Ishikawa (cell line): ENCODE measurements at regions not wholly inside any gene's neighbourhood (a gene's known extent, or its start where the extent isn't known, plus 50 kb on each side); places are given as distances from the start of the nearest gene placed in this dataset.

Experiments
- CEBPB ChIP-seq: IDR thresholded peaks from 2 replicates; pipeline ENCODE4 v1.6.1; 2012
- CREB1 ChIP-seq: IDR thresholded peaks from 2 replicates; pipeline ENCODE4 v1.6.1; 2012; ENCODE audit warnings: low read depth
- EGR1 ChIP-seq: IDR thresholded peaks from 2 replicates; pipeline ENCODE4 v1.6.1; 2012
- EP300 ChIP-seq: IDR thresholded peaks from 2 replicates; pipeline ENCODE4 v1.6.1; 2012; ENCODE audit warnings: borderline replicate concordance
- FOXM1 ChIP-seq: IDR thresholded peaks from 2 replicates; pipeline ENCODE4 v1.6.1; 2012; ENCODE audit warnings: low read depth, borderline replicate concordance
- NFIC ChIP-seq: IDR thresholded peaks from 2 replicates; pipeline ENCODE4 v1.6.1; 2012
- RAD21 ChIP-seq: IDR thresholded peaks from 2 replicates; pipeline ENCODE4 v1.6.1; 2012; ENCODE audit warnings: low read depth
- REST ChIP-seq: IDR thresholded peaks from 2 replicates; pipeline ENCODE4 v1.6.1; 2012; ENCODE audit warnings: low read depth, mild to moderate bottlenecking
- TAF1 ChIP-seq: IDR thresholded peaks from 2 replicates; pipeline ENCODE4 v1.6.1; 2012; ENCODE audit warnings: low read depth, mild to moderate bottlenecking
- TCF12 ChIP-seq: IDR thresholded peaks from 2 replicates; pipeline ENCODE4 v1.6.1; 2012; ENCODE audit warnings: low read depth
- USF1 ChIP-seq: IDR thresholded peaks from 2 replicates; pipeline ENCODE4 v1.6.1; 2012
- YY1 ChIP-seq: IDR thresholded peaks from 2 replicates; pipeline ENCODE4 v1.6.1; 2012; ENCODE audit warnings: low read depth
- ZBTB7A ChIP-seq: IDR thresholded peaks from 2 replicates; pipeline ENCODE4 v1.6.1; 2012; ENCODE audit warnings: low read depth
- TF ChIP-seq, protein P1 (sequence below): IDR thresholded peaks from 2 replicates; pipeline ENCODE4 v1.6.1; 2012

- TF ChIP-seq TCF12: no peak
- TF ChIP-seq RAD21: no peak
- TF ChIP-seq, protein P1, sequence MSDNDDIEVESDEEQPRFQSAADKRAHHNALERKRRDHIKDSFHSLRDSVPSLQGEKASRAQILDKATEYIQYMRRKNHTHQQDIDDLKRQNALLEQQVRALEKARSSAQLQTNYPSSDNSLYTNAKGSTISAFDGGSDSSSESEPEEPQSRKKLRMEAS: no peak
- TF ChIP-seq FOXM1: no peak
- TF ChIP-seq ZBTB7A: no peak
- TF ChIP-seq EP300: no peak
- TF ChIP-seq CREB1: no peak
- no peak for TF ChIP-seq REST
- no peak for TF ChIP-seq TAF1
- TF ChIP-seq CEBPB: no peak
- TF ChIP-seq NFIC: no peak
- TF ChIP-seq EGR1: no peak
- TF ChIP-seq USF1: no peak
- no peak for TF ChIP-seq YY1
Measured at GRCh38 chr6:98587555-98587954, 246.8 kb upstream of the POU3F2 start.
